GM12878 (cell line): ENCODE measurements at regions not wholly inside any gene's neighbourhood (a gene's known extent, or its start where the extent isn't known, plus 50 kb on each side); places are given as distances from the start of the nearest gene placed in this dataset.

Experiments
- ATAC-seq: fragments of 200-7000 bp; cut with Tn5 transposase; 3 replicates; pipeline ENCODE4 v1.9.1; 2020; ENCODE audit warnings: mild to moderate bottlenecking, moderate library complexity
- BruUV-seq: library from RNA; stranded (reverse); fragments of 400-500 nt; replicated peaks from 2 replicates; lab custom pipeline; 2021; lab: Mats Ljungman, UMichigan
- CTCF ChIA-PET: fragments of 300-600 bp; sonication (Branson Sonifier 250); formaldehyde crosslinking; extraction: SDS; loops from one replicate; lab custom pipeline; 2021; ENCODE audit warnings: inconsistent platforms; lab: Yijun Ruan, JAX
- POLR2A ChIA-PET: fragments of 350-600 bp; formaldehyde crosslinking; extraction: SDS; loops from one replicate; lab custom pipeline; 2021; ENCODE audit warnings: inconsistent platforms; lab: Charles Lee
- RAD21 ChIA-PET: fragments of 300-600 bp; sonication (Branson Sonifier 250); formaldehyde crosslinking; loops from one replicate; lab custom pipeline; 2023; ENCODE audit warnings: antibody characterized with exemption; ENCODE audit not compliant: unreplicated experiment; lab: Charles Lee
- SMC1A ChIA-PET: fragments of 300-600 bp; sonication (Branson Sonifier 250); formaldehyde crosslinking; loops from one replicate; lab custom pipeline; 2023; ENCODE audit not compliant: unreplicated experiment, uncharacterized antibody; lab: Charles Lee
- DNase-seq: peaks from one replicate; pipeline ENCODE4 v3.0.0-alpha.2; 2011; ENCODE audit warnings: low read depth, low spot score
- FAIRE-seq: peaks from 3 replicates; lab custom pipeline; 2011; peaks lifted over from hg19 to GRCh38; lab: Jason Lieb, UNC
- H2AFZ ChIP-seq: 2 replicates; pipeline ENCODE4 v1.6.0; 2011; ENCODE audit warnings: low read depth, low read length, control low read depth; ENCODE audit not compliant: control insufficient read depth
- H3K27ac ChIP-seq: 2 replicates; pipeline ENCODE4 v1.5.1; 2011; ENCODE audit warnings: control low read depth; ENCODE audit not compliant: control insufficient read depth, insufficient read depth
- H3K27me3 ChIP-seq, 2 experiments: replicated peaks in 1 of 2; 2 replicates each; pipeline versions ENCODE4 v1.6.0 to v1.6.1; 2011; ENCODE audit warnings: low read length in 1 of 2; ENCODE audit not compliant: control insufficient read depth in 2 of 2, insufficient read depth in 2 of 2
- H3K36me3 ChIP-seq, 2 experiments: 2 replicates each; pipeline ENCODE4 v1.5.1; 2011; ENCODE audit warnings: low read length in 1 of 2; ENCODE audit not compliant: control insufficient read depth in 2 of 2, insufficient read depth in 2 of 2
- H3K4me1 ChIP-seq: 2 replicates; pipeline ENCODE4 v1.6.1; 2011; ENCODE audit warnings: mild to moderate bottlenecking, low read length, moderate library complexity, mixed read lengths; ENCODE audit not compliant: control insufficient read depth, insufficient read depth
- H3K4me2 ChIP-seq: 2 replicates; pipeline ENCODE4 v1.6.0; 2011; ENCODE audit warnings: control low read depth; ENCODE audit not compliant: control insufficient read depth, insufficient read depth
- H3K4me3 ChIP-seq: fragments of 200-600 bp; sonication (generic); 2 replicates; pipeline ENCODE4 v1.5.1; 2016
- H3K79me2 ChIP-seq: 2 replicates; pipeline ENCODE4 v1.6.0; 2011; ENCODE audit warnings: low read length; ENCODE audit not compliant: control insufficient read depth, insufficient read depth
- H3K9ac ChIP-seq: 2 replicates; pipeline ENCODE4 v1.8.0; 2011; ENCODE audit warnings: low read length, control low read depth, mixed read lengths; ENCODE audit not compliant: control insufficient read depth, insufficient read depth
- H3K9me3 ChIP-seq: replicated peaks from 3 replicates; pipeline ENCODE4 v1.5.1; 2011; ENCODE audit warnings: mild to moderate bottlenecking, low read length; ENCODE audit not compliant: control insufficient read depth, insufficient read depth
- H4K20me1 ChIP-seq: 2 replicates; pipeline ENCODE4 v1.6.0; 2011; ENCODE audit not compliant: control insufficient read depth, insufficient read depth
- CBX5 ChIP-seq: sonication (generic); IDR thresholded peaks from 2 replicates; pipeline ENCODE4 v1.6.1; 2016; ENCODE audit warnings: low read depth, moderate library complexity, mild to moderate bottlenecking, inconsistent platforms
- E2F8 ChIP-seq: fragments of 450-650 bp; IDR thresholded peaks from 2 replicates; pipeline ENCODE4 v1.6.1; 2018; ENCODE audit warnings: mild to moderate bottlenecking, low read depth, moderate library complexity; ENCODE audit not compliant: partially characterized antibody
- KAT2A ChIP-seq: conservative IDR thresholded peaks from 2 replicates; pipeline ENCODE4 v1.6.1; 2011; ENCODE audit warnings: low read depth, low read length; ENCODE audit not compliant: control insufficient read depth
- NFIC ChIP-seq: IDR thresholded peaks from 2 replicates; pipeline ENCODE4 v1.6.1; 2012; ENCODE audit warnings: low read depth, mild to moderate bottlenecking, inconsistent platforms, low read length, moderate library complexity
- NFYB ChIP-seq: IDR thresholded peaks from 2 replicates; pipeline ENCODE4 v1.6.1; 2011; ENCODE audit warnings: low read depth, mild to moderate bottlenecking, low read length, improper control_type of control experiment, moderate library complexity; ENCODE audit not compliant: insufficient read depth
- NRF1 ChIP-seq: conservative IDR thresholded peaks from 2 replicates; pipeline ENCODE4 v1.6.1; 2011; ENCODE audit warnings: mild to moderate bottlenecking, low read depth, low read length, improper control_type of control experiment
- POLR2A ChIP-seq: IDR thresholded peaks from 2 replicates; pipeline ENCODE4 v1.6.1; 2011; ENCODE audit warnings: low read depth, mild to moderate bottlenecking, low read length
- RAD21 ChIP-seq: IDR thresholded peaks from 2 replicates; pipeline ENCODE4 v1.6.1; 2011; ENCODE audit warnings: mild to moderate bottlenecking, low read depth, low read length, moderate library complexity; ENCODE audit not compliant: insufficient read depth
- RBBP5 ChIP-seq: fragments of 200-600 bp; sonication (generic); conservative IDR thresholded peaks from 2 replicates; pipeline ENCODE4 v1.6.1; 2016
- RFX5 ChIP-seq: IDR thresholded peaks from 2 replicates; pipeline ENCODE4 v1.6.1; 2011; ENCODE audit warnings: low read depth, low read length, improper control_type of control experiment
- SMC3 ChIP-seq: IDR thresholded peaks from 2 replicates; pipeline ENCODE4 v1.6.1; 2011; ENCODE audit warnings: low read length, improper control_type of control experiment, borderline replicate concordance
- TBL1XR1 ChIP-seq: IDR thresholded peaks from 2 replicates; pipeline ENCODE4 v1.6.1; 2012; ENCODE audit warnings: low read depth, low read length, improper control_type of control experiment
- TCF7 ChIP-seq: IDR thresholded peaks from 2 replicates; pipeline ENCODE4 v1.6.1; 2014; ENCODE audit warnings: antibody characterized with exemption, borderline replicate concordance
- WRNIP1 ChIP-seq: IDR thresholded peaks from 2 replicates; pipeline ENCODE4 v1.6.1; 2011; ENCODE audit warnings: low read depth, low read length, improper control_type of control experiment, borderline replicate concordance
- WGBS: methylation state at CpG from one replicate; pipeline ENCODE4 v1.1.6; 2016; ENCODE audit warnings: low lambda C conversion rate; ENCODE audit not compliant: insufficient replicate concordance, insufficient coverage; ENCODE audit errors: missing lambda C conversion rate; 5-methylcytosine and 5-hydroxymethylcytosine counted together
- in situ Hi-C: fragments of 300-500 bp; cut with MboI; formaldehyde crosslinking; loops from 9 replicates; pipeline ENCODE4 v1.14.3; 2018; ENCODE audit warnings: mixed read lengths
- intact Hi-C: fragments of 100-400 bp; cut with micrococcal nuclease; formaldehyde crosslinking; loops from one replicate; pipeline ENCODE4 v1.14.2; 2022; ENCODE audit not compliant: unreplicated experiment

GRCh38 chr6:143585716-143586115 lies 74.2 kb upstream of the FUCA2 start:
- ATAC-seq (no peak), DNase-seq (no peak), FAIRE-seq (no peak)
- Histone ChIP-seq H2AFZ (no peak overlapping the region), H3K4me2 (no peak overlapping the region), H3K4me1 (no peaks in the 10 kb centered on the region), H3K27me3 (no peaks in the 10 kb centered on the region; a peak in 1 of 4 replicates), H3K27ac (no peak overlapping the region), H3K9ac (no peak overlapping the region), H4K20me1 (no peaks in the 10 kb centered on the region), H3K79me2 (no peaks in the 10 kb centered on the region), H3K36me3 (no peaks in the 10 kb centered on the region), H3K4me3 (no peak overlapping the region), H3K9me3 (no peaks in the 10 kb centered on the region)
- TF ChIP-seq KAT2A, result no peak
- TF ChIP-seq NRF1, result no peak
- no peak for TF ChIP-seq NFYB
- TF ChIP-seq WRNIP1, result no peak
- TF ChIP-seq RBBP5, result no peak
- no peak for TF ChIP-seq TBL1XR1
- TF ChIP-seq NFIC, result no peak
- TF ChIP-seq RAD21, result no peak
- TF ChIP-seq SMC3, result no peak
- TF ChIP-seq POLR2A, result no peak
- no peak for TF ChIP-seq E2F8
- no peak for TF ChIP-seq RFX5
- no peak for TF ChIP-seq TCF7
- no peak for TF ChIP-seq CBX5
- SMC1A ChIA-PET, result interaction anchor here (2.8 kb wide), 1 partner anchor 11 kb away, joined by 6 read pairs; no protein-coding TSS in a partner anchor
- WGBS, result 75% methylated on average over 4 of the region's 4 CpGs
- RAD21 ChIA-PET, result interaction anchor here (1.2 kb wide), 1 partner anchor 10 kb away, joined by 4 read pairs; no protein-coding TSS in a partner anchor
- intact Hi-C loops, result no loop called here
- CTCF ChIA-PET, result interaction anchor here (0.8 to 1.6 kb wide), 4 partner anchors 8 to 428 kb away, joined by 3 to 9 read pairs (median 4); no protein-coding TSS in a partner anchor
- BruUV-seq, result no TSS peak
- in situ Hi-C loops, result no loop called here
- POLR2A ChIA-PET, result interaction anchor here (0.6 kb wide), 1 partner anchor 30 kb away, joined by 3 read pairs; no protein-coding TSS in a partner anchor
